ENCODE measurements at regions not wholly inside any gene's neighbourhood (a gene's known extent, or its start where the extent isn't known, plus 50 kb on each side); places are given as distances from the start of the nearest gene placed in this dataset.

DNA sequence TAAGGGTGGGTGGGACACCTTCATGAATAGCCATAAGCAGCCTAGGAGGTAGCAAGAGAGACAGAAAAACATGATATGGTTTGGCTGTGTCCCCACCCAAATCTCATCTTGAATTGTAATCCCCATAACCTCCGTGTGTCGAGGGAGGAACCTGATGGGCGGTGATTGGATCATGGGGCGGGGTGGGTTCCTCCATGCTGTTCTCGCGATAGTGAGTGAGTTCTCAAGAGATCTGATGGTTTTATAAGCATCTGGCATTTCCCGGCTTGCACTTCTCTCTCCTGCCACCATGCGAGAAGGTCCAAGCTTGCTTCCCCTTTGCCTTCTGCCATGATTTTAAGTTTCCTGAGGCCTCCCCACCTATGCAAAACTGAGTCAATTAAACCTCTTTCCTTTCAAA lies 259.1 kb upstream of the ERCC4 start:
- FAIRE-seq = no peak
- no TSS peak for BruUV-seq (replicated peaks)
- H3K9ac ChIP-seq (replicated peaks; ENCODE audit: extremely low read depth, insufficient read depth, low read length) = no peak overlapping the region
- H3K4me2 ChIP-seq (ENCODE audit: insufficient read depth, low read length) = no peak overlapping the region
- no peaks in the 10 kb centered on the region for H3K79me2 ChIP-seq (ENCODE audit: control insufficient read depth, insufficient read depth, low read length)
- DNase-seq (ENCODE audit: low read depth, low spot score) = no peak
- no peak overlapping the region for H2AFZ ChIP-seq (ENCODE audit: low read depth, low read length)
- no peak overlapping the region for H3K4me3 ChIP-seq (replicated peaks in 1 of 3; ENCODE audit: insufficient read depth in 1 of 3, low read depth in 1 of 3, low read length in 3 of 3)
- no peaks in the 10 kb centered on the region for H3K27me3 ChIP-seq (ENCODE audit: control insufficient read depth in 2 of 2, insufficient read depth in 2 of 2, low read length in 2 of 2)
- dilution Hi-C loops (cut with MboI; ENCODE audit: extremely low pct_ligation_motif_present, low sequenced_read_pairs) = no loop called here
- no peaks in the 10 kb centered on the region for H3K9me3 ChIP-seq (replicated peaks; ENCODE audit: control insufficient read depth, insufficient read depth, low read length)
- intact Hi-C loops (cut with micrococcal nuclease) = no loop called here
- H3K4me1 ChIP-seq (ENCODE audit: control insufficient read depth, extremely low read depth, insufficient read depth, low read length) = no peaks in the 10 kb centered on the region
- TF ChIP-seq MYC (IDR thresholded peaks at IDR 0.05; ENCODE audit: low read depth, low read length) (no peak), GATA2 (IDR thresholded peaks at IDR 0.05; ENCODE audit: insufficient read depth, insufficient read length, low read depth, low read length) (no peak), POLR2AphosphoS5 (IDR thresholded peaks at IDR 0.05; ENCODE audit: insufficient read depth, low read depth, low read length) (no peak), FOS (IDR thresholded peaks at IDR 0.05; ENCODE audit: borderline replicate concordance, insufficient read depth, low read length) (no peak), JUN (IDR thresholded peaks at IDR 0.05; ENCODE audit: borderline replicate concordance, insufficient read depth, insufficient read length, low read depth) (no peak), POLR2A (IDR thresholded peaks at IDR 0.05; ENCODE audit: low read depth, low read length) (no peak), EZH2 (IDR thresholded peaks at IDR 0.05; ENCODE audit: borderline replicate concordance, low read depth, low read length, severe bottlenecking) (no peak), CTCF (IDR thresholded peaks at IDR 0.05; ENCODE audit: extremely low read depth in 1 of 2, insufficient read depth in 1 of 2, low read depth in 1 of 2, low read length in 2 of 2) (no peak), MAX (IDR thresholded peaks at IDR 0.05; ENCODE audit: insufficient read depth, insufficient read length) (no peak)
- H4K20me1 ChIP-seq (replicated peaks; ENCODE audit: control insufficient read depth, extremely low read depth, insufficient read depth, low read length) = no peaks in the 10 kb centered on the region
- CTCF ChIA-PET = no interaction called here
- no peak overlapping the region for H3K27ac ChIP-seq (ENCODE audit: insufficient read depth, low read depth, low read length)
- H3K36me3 ChIP-seq (ENCODE audit: control insufficient read depth in 2 of 2, extremely low read depth in 1 of 2, insufficient read depth in 2 of 2, low read length in 2 of 2) = no peaks in the 10 kb centered on the region
- no peaks in the 10 kb centered on the region for H3K9me1 ChIP-seq (replicated peaks; ENCODE audit: control insufficient read depth, extremely low read depth, insufficient read depth, low read length)
- POLR2A ChIA-PET = no interaction called here

Data from endothelial cell of umbilical vein (primary cell).